NCI-H748 (cell line): ENCODE measurements at regions not wholly inside any gene's neighbourhood (a gene's known extent, or its start where the extent isn't known, plus 50 kb on each side); places are given as distances from the start of the nearest gene placed in this dataset.
"Not testable (repeated sequence)": the region's sequence is repeated elsewhere in the genome, so short reads cannot be mapped to it uniquely, and the experiment has no call there.

Source experiments
- DNase-seq: peaks from one replicate; lab custom pipeline; 2025; ENCODE audit not compliant: unreplicated experiment; lab: John Stamatoyannopoulos, UW

GRCh38 chr2:189308056-189308790 is 128.7 kb upstream of the COL5A2 start:
- no peak for DNase-seq

- no peak for DNase-seq
Measured at GRCh38 chr2:189309331-189309730, 129.8 kb upstream of the COL5A2 start.

GRCh38 chr2:189312211-189312610 is 129.1 kb upstream of the WDR75 start:
- no peak for DNase-seq

GRCh38 chr2:189312643-189313042 is 128.6 kb upstream of the WDR75 start:
- DNase-seq: no peak

GRCh38 chr2:189318761-189319160 is 122.5 kb upstream of the WDR75 start:
- DNase-seq: no peak

- DNase-seq: not testable (repeated sequence)
Measured at GRCh38 chr2:189319424-189319823, 121.8 kb upstream of the WDR75 start.

- no peak for DNase-seq
Measured at GRCh38 chr2:189327879-189328847, 113.1 kb upstream of the WDR75 start.

- DNase-seq: no peak
Measured at GRCh38 chr2:189328848-189329245, 112.4 kb upstream of the WDR75 start.

GRCh38 chr2:189336276-189336975 is 104.8 kb upstream of the WDR75 start:
- DNase-seq: no peak

- no peak for DNase-seq
Measured at GRCh38 chr2:189337656-189338055, 103.6 kb upstream of the WDR75 start.

GRCh38 chr2:189338115-189338514 is 103.2 kb upstream of the WDR75 start:
- no peak for DNase-seq

- DNase-seq: no peak
Measured at GRCh38 chr2:189341077-189341476, 100.2 kb upstream of the WDR75 start.

- DNase-seq: no peak
Measured at GRCh38 chr2:189344043-189344442, 97.2 kb upstream of the WDR75 start.

- DNase-seq: no peak
Measured at GRCh38 chr2:189347540-189347939, 93.7 kb upstream of the WDR75 start.

- DNase-seq: no peak
Measured at GRCh38 chr2:189348369-189348768, 92.9 kb upstream of the WDR75 start.

GRCh38 chr2:189350540-189351209 is 90.6 kb upstream of the WDR75 start:
- no peak for DNase-seq

GRCh38 chr2:189351933-189352332 is 89.3 kb upstream of the WDR75 start:
- DNase-seq: not testable (repeated sequence)

- not testable (repeated sequence) for DNase-seq
Measured at GRCh38 chr2:189357375-189357774, 83.9 kb upstream of the WDR75 start.

GRCh38 chr2:189360861-189361260 is 80.4 kb upstream of the WDR75 start:
- peak; percentile 39 for DNase-seq

- DNase-seq: no peak
Measured at GRCh38 chr2:189362283-189362682, 79.0 kb upstream of the WDR75 start.

GRCh38 chr2:189363559-189363958 is 77.7 kb upstream of the WDR75 start:
- no peak for DNase-seq
